GM13976 (cell line): ENCODE measurements at regions not wholly inside any gene's neighbourhood (a gene's known extent, or its start where the extent isn't known, plus 50 kb on each side); places are given as distances from the start of the nearest gene placed in this dataset.

Experiments
- DNase-seq: peaks from one replicate; pipeline ENCODE4 v3.0.0; 2012; ENCODE audit warnings: low spot score
- in situ Hi-C: fragments of 300-500 bp; cut with MboI; formaldehyde crosslinking; loops from one replicate; pipeline ENCODE4 v1.12.0; 2022; ENCODE audit warnings: low sequenced_read_pairs, mixed read lengths, inconsistent platforms; ENCODE audit not compliant: unreplicated experiment
- TF ChIP-seq, protein P1 (sequence below): IDR thresholded peaks from 2 replicates; pipeline ENCODE4 v1.5.1; 2012; ENCODE audit warnings: borderline replicate concordance, mild to moderate bottlenecking; ENCODE audit not compliant: insufficient read depth; ENCODE audit errors: extremely low read depth, missing control alignments, control extremely low read depth

DNA sequence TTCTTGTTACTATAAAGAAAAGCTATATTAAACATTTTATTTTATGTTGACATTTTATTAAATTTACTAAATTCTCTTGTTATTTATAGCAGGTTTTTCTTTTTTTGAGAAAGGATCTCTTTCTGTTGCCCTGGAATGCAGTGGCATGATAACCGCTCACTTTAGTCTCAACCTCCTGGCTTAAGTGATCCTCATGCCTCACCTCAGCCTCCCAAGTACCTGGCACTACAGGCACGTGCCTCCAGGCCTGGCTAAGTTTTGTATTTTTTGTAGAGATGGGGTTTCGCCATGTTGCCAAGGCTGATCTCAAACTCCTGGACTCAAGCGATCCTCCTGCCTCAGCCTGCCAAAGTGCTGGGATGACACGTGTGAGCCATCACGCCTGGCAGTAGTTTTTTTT is 280.2 kb upstream of the C9orf72 start:
- no peak for DNase-seq
- in situ Hi-C loops: no loop called here
- TF ChIP-seq, protein P1, sequence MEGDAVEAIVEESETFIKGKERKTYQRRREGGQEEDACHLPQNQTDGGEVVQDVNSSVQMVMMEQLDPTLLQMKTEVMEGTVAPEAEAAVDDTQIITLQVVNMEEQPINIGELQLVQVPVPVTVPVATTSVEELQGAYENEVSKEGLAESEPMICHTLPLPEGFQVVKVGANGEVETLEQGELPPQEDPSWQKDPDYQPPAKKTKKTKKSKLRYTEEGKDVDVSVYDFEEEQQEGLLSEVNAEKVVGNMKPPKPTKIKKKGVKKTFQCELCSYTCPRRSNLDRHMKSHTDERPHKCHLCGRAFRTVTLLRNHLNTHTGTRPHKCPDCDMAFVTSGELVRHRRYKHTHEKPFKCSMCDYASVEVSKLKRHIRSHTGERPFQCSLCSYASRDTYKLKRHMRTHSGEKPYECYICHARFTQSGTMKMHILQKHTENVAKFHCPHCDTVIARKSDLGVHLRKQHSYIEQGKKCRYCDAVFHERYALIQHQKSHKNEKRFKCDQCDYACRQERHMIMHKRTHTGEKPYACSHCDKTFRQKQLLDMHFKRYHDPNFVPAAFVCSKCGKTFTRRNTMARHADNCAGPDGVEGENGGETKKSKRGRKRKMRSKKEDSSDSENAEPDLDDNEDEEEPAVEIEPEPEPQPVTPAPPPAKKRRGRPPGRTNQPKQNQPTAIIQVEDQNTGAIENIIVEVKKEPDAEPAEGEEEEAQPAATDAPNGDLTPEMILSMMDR: no peak

GRCh38 chr9:27856054-27856453 is 282.8 kb upstream of the C9orf72 start:
- TF ChIP-seq, protein P1: no peak
- in situ Hi-C loops: no loop called here
- no peak for DNase-seq

GRCh38 chr9:27856748-27857147 is 283.5 kb upstream of the C9orf72 start:
- in situ Hi-C loops: no loop called here
- TF ChIP-seq, protein P1: no peak
- no peak for DNase-seq

GRCh38 chr9:27861887-27862286 is 288.6 kb upstream of the C9orf72 start:
- TF ChIP-seq, protein P1: no peak
- in situ Hi-C loops: no loop called here
- DNase-seq: no peak

- TF ChIP-seq, protein P1: no peak
- in situ Hi-C loops: no loop called here
- no peak for DNase-seq
Observed at GRCh38 chr9:27864644-27865438, 291.6 kb upstream of the C9orf72 start.

GRCh38 chr9:27866741-27867140 is 293.5 kb upstream of the C9orf72 start:
- no peak for DNase-seq
- in situ Hi-C loops: no loop called here
- TF ChIP-seq, protein P1: no peak
